Fibroblast of skin of left quadriceps (primary cell): ENCODE measurements at regions not wholly inside any gene's neighbourhood (a gene's known extent, or its start where the extent isn't known, plus 50 kb on each side); places are given as distances from the start of the nearest gene placed in this dataset.

Experiments used
- DNase-seq, 2 experiments: peaks; one replicate each; pipeline ENCODE4 v3.0.0-alpha.2; 2013; ENCODE audit warnings: low read depth in 2 of 2

DNA sequence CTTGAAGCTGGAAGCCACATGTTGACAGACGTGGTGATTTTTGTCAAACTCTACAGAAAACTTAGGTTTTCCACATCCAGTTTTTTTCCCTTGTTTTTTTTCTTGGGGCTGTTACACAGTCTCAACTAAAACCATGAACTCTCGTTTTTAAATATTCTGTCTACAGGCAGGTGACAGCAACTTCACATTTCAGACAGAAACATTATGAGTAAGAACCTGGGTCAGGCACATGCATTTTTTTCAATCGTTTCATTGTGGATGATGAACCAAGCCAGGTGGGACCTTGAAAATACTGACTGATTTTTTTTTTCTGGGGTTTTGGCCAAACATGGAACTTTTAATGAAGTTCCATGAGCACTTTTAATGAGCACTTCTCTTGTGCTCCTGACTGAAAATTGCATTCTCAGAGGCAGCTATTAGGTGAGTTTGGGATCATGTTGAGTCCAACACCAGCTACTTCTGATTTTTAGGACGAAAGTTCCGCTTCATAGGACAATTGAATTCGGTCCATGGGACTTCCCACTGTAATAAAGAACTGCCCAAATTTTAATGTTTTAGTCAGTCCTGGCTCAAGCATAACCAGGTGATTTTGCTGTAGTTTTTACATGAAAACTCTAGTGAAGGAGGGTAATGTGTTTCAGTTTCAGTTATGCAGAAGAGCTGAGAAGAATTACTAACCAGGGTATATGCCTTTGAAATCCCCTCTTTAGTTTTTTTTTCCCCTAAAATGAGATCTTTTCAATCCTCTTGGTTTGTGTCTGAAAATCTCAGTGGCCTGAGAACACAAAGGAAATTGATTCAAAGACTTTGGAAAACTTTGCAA, 93.2 kb upstream of the ADAMTS16 start:
- no peak for DNase-seq

DNA sequence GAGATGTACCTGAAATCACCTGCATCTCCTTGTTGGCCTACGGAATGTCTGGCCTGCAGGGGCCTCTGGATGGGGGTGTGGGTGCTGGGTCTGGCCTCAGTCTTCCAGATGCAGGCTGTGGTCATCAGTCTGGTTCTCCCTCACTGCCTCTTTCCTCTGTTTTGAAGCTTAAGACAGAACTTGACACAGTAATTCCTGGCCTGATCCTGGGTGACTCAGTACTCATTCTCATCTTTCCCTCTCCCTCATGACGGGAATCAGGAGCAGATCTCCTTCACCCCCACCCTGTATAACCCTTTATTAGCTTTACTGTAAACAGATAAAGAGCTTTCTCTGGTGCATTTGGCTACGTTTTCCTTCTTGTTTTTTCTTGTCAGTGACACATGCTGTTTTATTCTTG, 89.3 kb upstream of the ADAMTS16 start:
- DNase-seq = no peak

DNA sequence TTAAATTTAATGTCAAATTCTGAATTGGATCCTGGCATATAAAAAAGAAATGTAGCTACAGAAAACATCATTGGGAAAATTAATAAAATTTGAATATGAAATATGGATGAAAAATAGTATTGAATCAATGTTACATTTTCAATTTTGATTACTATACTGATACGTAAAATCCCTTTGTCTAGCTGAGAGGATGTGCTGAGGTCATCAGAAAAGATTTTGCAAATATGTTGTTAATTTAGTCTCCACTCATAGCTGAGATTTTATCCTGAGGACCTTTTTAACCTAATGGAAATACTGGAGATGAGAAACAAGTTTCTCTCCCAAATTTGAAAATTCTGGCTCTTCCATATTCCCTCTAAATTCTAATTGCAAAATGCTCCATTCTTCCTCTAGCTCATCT, 84.4 kb upstream of the ADAMTS16 start:
- DNase-seq = no peak

DNA sequence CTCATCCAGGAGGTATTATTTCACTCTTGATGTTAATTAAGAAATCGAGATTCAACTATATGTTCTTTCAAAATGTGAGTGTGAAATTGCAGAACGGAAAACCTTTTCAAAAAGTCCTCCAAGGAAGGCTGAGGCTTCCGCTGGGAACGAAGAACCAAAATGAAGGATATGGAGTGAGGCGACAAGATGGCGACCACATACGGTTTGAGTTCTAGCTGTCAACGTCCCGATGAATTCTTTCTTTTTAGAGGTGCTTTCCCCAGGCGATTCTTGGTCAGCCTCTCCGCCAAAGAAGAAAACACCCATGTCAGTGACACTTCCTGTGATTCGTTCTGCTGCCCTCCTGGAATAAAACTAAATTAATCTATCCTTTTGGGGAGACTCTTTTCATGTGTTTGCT, 78.3 kb upstream of the ADAMTS16 start:
- no peak for DNase-seq

DNA sequence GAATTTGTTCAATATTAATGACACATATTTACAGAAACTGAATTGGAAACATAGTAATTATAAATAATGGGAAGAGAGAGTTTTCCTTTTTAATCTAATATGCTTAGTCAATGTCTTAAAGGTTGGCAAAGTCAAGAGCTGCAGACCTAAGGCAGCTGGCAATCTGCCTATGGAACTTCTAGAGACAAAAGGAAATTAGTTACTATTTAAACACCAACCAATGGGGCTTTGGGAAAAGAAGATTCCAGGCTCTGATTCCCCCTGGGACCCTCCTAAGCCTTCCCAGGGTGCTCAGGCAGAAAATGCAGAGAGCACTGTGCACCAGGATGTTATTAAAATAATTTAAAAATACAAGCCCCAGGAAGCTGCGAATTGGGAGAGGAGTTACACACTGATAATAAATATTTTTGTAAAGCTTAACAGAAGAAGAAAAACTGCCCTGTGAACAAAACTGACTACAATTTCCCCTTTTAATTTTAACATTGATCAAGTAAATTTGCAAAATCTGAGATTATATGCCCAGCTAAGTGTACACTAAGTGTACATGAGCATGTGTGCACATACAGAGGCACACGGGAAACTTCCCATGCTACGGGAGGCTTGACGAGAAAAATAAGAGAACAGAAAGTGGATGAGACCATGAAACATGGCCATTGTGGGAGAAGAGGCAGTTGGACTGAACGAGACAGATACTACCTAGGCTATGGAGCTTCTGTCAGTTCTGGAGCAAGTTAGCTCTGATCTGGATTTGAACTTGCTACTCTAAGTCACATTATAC, 77.4 kb upstream of the ADAMTS16 start:
- DNase-seq = no peak

DNA sequence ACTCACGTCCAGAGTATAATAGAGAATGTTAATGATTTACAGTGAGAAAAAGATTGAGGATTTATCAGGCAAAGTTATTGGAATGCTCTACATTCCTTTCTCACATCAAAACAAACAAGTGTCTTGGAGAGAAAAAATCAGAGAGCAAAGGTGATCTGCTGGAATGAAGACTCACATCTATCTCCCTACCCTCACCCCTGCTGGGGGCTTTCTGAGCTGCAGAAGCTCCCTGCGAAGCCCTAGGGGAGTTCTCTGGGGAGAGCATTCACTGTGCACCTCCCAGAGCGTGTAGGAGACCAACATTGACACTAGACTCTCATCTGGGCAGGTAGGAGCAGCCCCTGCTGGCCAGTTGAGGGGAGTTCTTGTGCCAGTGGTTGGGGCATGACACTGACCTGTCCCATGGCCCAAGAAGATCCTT, 76.6 kb upstream of the ADAMTS16 start:
- DNase-seq = no peak

DNA sequence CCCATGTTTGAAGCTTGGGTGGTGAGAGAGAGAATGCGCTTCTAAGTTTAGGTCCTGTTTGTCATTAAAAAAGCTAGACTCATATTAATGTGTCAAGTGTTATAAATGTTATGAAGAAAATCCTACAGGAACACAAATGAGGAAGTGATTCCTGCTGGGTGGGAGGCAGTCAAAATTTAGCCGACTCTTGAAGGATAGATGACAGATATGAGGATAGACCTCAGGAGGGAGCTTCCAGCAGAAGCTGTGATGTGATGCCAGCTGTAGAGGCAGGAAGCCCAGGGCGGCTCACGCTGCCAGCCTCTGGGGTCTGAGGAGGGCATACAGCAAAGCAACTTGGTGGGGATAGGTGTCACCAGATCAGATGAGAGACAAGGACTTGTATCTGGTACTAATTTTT, 74.7 kb upstream of the ADAMTS16 start:
- DNase-seq = no peak

DNA sequence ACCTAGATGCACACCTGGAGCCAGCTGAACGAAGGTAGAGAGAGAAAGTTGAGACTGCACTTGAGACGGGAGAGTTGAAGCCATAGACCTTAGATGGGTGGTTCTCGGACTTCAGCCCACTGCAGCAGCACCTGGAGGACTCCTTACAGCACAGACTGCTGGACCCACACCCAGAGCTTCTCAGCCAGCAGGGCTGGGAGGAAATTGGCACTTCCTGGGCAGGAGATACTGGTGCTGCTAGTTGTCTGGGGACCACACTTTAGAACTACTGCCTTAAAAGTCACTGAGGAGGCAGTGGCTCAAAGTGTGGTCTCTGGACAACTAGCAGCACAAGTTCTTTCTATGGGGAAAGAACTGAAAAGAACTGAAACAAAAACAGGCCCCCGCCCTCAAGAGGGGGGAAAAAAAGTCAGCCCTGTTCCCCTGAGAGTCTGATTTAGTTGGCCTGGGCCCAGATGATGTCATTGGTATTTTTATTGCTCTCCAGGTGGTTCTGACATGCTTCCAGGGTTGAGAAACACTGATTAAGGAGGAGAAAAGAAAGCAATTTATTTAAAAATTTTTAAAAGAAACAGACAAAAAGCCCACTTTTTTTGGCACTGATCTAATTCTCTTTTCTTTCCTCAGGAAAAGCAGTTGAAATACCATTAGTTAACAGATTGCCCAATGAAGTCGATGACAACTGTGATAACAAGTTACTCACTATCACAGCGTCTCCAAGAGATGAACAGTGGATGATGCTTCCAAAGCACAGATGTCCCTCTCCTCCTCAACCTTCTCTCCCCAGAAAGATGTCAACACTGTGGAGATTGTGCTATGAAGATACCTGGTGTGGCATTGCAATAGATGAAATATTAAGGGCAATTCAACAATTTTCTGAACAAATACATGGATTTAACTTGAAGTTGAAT, 73.6 kb upstream of the ADAMTS16 start:
- DNase-seq = no peak

DNA sequence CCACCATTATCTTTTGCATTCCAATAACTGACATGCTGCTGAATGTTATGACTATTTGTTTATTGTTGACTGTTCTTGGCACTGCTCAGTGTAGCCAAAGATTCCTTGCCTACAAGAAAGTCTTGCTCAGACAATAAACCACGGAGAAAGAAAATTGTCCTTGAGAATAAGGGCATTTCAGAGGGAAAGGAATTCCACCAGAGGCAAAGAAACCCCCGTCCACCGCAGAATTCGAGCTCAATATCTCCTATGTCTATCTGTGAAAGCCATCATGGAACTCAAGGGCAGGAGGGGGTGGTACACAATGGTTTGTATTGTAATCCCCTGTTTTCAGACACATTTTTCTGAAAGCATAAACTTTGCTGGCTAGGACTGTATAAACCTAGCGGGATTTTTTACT, 70.3 kb upstream of the ADAMTS16 start:
- no peak for DNase-seq

DNA sequence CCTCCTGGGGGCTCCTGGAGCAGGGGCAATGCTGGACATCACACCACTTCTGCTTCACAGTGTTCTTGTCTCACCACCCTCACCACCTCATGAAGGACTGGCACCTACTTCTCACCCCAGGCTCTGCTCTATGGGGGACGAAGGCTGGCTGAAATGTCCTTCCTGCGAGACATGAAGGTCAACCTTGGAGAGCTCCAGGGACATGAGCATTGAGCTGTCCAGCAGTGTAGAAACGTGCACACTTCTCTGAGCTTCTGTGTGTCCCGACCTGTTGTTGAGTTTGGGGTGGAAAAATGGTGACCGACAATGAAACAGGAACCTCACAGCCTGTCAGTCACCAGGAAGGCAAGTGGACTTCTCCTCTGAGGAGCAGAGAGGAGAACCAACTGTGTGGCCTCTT, 68.6 kb upstream of the ADAMTS16 start:
- no peak for DNase-seq

DNA sequence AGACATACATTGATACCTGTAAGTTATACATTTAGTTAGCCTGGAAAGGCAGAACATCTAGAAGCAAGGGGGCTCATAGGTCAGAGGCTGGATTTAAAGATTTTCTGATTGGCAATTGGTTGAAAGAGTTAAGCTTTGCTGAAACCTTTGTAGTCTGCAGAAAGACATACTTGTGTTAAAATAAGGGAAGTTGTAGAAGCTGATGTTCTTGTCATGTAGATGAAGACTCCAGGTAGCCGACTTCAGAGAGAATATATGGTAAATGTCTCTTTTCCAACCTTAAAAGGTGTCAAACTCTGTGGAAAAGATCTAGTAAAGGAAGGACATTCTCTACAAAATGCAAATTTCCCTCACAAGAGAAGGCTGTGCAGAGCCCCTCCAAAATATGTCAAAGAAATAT, 62.9 kb upstream of the ADAMTS16 start:
- no peak for DNase-seq

DNA sequence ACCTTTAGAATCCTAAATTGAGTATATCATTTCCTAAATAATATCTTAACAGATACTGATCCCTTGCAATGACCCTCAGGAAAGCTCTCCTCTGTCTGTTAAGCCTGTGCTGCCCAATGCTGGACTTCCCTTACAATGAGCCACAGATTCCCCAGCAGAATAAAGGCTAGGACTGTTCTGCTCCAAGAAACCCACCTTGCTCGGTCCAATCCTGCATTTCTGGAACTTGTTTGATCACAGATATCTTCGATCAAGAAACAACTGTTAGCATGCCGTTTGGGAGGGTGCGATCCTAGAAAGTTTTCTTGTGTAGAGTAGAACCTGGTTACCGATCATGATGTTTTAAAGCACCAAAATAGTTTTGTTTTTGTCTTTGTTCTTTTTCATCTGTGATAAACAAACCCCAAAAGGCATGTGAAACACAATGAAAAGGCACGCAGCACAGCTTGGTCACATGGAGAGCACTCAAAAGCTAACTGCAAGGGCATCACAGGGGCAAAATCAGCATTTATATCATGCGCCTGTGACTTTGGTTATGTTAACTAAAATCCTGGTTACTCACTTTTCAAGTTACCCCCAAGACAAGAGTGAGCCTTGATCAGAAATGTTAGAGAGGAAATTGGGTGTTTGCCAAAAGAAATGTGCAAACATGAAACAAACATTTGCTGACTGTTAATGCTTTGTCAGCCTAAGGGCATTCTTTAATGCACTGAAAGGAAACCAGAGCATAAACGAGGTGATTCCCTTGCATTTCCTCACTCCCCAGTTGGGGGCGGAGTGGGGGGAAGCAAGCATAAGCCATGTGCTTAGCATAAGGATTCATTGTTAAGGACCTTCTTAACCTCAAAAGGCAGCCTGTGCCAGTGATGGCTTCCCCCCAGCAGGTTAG, 61.9 kb upstream of the ADAMTS16 start:
- DNase-seq = no peak

DNA sequence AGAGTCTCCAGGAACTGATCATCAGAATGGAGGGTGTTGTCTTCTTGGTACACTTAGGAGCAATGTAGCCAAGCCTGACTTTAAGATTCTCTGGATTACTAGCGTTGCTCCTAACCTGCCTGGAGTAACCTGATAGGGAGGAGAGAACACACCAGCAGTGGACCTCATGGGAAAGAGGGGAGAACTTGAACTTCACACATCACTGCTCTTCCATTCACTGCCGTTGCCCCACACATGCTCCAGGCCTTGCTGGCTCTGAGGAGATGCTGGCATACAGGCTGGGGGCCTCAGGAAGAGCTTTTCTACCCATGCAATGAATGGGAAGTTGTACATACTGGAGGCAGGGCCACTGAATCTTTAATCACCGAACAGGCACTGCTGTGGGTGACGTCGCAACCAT, 60.3 kb upstream of the ADAMTS16 start:
- DNase-seq = no peak

DNA sequence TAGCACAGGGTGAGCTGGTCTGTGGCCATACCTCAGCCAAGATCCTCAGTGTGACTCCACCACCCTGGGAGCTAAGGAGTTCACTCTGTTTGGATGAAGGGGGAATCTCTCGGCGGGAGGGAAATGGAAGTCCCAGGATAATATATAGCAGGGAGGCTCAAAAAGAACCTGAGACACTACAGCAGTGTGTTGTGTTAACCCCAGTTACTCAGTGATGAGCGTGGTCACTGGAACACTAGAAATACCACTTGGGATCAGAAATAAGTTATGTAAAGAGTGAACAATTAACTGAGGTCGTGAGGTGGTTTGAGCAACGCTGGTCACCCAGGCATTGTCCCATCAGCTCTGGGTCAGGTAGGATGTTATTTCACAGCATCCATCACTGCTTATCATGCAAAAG, 59.3 kb upstream of the ADAMTS16 start:
- DNase-seq = no peak

DNA sequence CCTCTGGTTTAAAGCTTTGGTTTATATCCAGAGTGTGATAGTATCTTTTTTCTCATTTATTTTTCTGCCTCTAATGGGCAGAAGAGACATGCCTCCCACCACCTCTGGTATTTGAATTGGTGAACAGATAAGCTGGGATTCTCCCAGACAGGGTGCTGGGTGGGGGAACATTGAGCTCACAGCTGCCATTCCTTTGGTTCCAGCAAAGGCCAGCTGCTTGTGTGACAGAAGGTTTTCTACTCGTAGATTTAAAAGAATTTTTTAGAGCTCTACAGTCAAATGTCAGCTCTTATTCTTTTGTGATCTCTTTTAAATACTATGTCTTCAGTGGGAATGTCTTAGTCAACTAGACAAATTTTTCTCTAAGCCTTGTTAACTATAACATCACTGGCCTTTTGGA, 54.7 kb upstream of the ADAMTS16 start:
- DNase-seq = no peak

DNA sequence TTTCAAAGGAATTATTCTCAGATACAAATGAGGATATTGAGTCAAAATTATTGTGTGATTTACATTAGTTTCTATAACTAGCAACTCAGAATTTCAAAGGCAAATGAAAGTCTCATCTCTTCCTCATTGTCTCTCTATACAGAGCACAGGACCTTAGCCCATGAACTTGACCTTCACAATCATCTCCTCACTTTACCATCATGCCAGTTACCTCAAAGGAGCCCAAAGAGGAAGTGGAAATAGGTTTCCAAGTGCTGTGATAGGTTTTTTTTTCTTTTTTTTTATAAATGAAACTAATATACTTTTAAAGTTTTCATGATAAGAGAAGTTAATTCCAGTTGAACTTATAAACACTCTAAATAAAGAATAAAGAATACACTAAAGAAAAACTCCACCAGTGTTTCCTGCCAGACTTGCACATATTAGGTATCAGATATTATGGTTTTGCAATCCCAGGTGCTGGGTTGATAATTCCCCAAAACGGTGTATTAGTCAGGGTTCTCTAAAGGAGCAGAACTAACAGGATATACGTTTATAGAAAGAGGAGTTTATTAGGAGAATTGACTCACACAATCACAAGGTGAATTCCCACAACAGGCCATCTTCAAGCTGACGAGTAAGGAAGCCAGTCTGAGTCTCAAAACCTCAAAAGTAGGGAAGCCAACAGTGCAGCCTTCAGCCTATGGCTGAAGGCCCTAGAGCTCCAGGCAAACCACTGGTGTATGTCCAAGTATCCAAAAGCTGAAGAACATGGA, 50.1 kb upstream of the ADAMTS16 start:
- DNase-seq = no peak
